NCI-H1417 treated with DMSO at 0.1 percent for 48 hours (cell line): ENCODE measurements at regions not wholly inside any gene's neighbourhood (a gene's known extent, or its start where the extent isn't known, plus 50 kb on each side); places are given as distances from the start of the nearest gene placed in this dataset.
"Not testable (repeated sequence)": the region's sequence is repeated elsewhere in the genome, so short reads cannot be mapped to it uniquely, and the experiment has no call there.

Experiments used
- DNase-seq: peaks from one replicate; lab custom pipeline; 2025; lab: John Stamatoyannopoulos, UW

GRCh38 chr12:20125276-20125798 is 243.0 kb upstream of the PDE3A start:
- no peak for DNase-seq

- DNase-seq, result no peak
These were observed 241.7 kb upstream of the PDE3A start for GRCh38 chr12:20126601-20127000.

GRCh38 chr12:20127413-20127812 is 240.9 kb upstream of the PDE3A start:
- DNase-seq, result no peak

- DNase-seq, result no peak
These were observed 239.4 kb upstream of the PDE3A start for GRCh38 chr12:20128928-20129327.

GRCh38 chr12:20132818-20133217 is 235.5 kb upstream of the PDE3A start:
- no peak for DNase-seq

GRCh38 chr12:20134652-20135051 is 233.7 kb upstream of the PDE3A start:
- no peak for DNase-seq

GRCh38 chr12:20140751-20141150 is 227.6 kb upstream of the PDE3A start:
- DNase-seq, result no peak

- no peak for DNase-seq
These were observed 226.0 kb upstream of the PDE3A start for GRCh38 chr12:20142316-20142715.

GRCh38 chr12:20142956-20143355 is 225.4 kb upstream of the PDE3A start:
- no peak for DNase-seq

GRCh38 chr12:20144341-20144740 is 224.0 kb upstream of the PDE3A start:
- DNase-seq, result no peak

GRCh38 chr12:20148241-20148640 is 220.1 kb upstream of the PDE3A start:
- no peak for DNase-seq

GRCh38 chr12:20150835-20151422 is 217.4 kb upstream of the PDE3A start:
- peak; percentile 14 for DNase-seq

GRCh38 chr12:20154052-20154451 is 214.3 kb upstream of the PDE3A start:
- no peak for DNase-seq

- no peak for DNase-seq
These were observed 213.0 kb upstream of the PDE3A start for GRCh38 chr12:20155374-20155773.

- DNase-seq, result not testable (repeated sequence)
These were observed 207.4 kb upstream of the PDE3A start for GRCh38 chr12:20160899-20161298.

GRCh38 chr12:20174528-20175175 is 193.7 kb upstream of the PDE3A start:
- DNase-seq, result no peak

GRCh38 chr12:20175704-20176388 is 192.5 kb upstream of the PDE3A start:
- DNase-seq, result no peak

GRCh38 chr12:20181416-20182180 is 186.7 kb upstream of the PDE3A start:
- DNase-seq, result no peak

GRCh38 chr12:20183563-20183962 is 184.8 kb upstream of the PDE3A start:
- no peak for DNase-seq

- DNase-seq, result no peak
These were observed 183.8 kb upstream of the PDE3A start for GRCh38 chr12:20184514-20184913.

GRCh38 chr12:20187456-20187855 is 180.9 kb upstream of the PDE3A start:
- DNase-seq, result no peak

GRCh38 chr12:20188930-20189653 is 179.2 kb upstream of the PDE3A start:
- no peak for DNase-seq
